ENCODE measurements at regions not wholly inside any gene's neighbourhood (a gene's known extent, or its start where the extent isn't known, plus 50 kb on each side); places are given as distances from the start of the nearest gene placed in this dataset.

DNA sequence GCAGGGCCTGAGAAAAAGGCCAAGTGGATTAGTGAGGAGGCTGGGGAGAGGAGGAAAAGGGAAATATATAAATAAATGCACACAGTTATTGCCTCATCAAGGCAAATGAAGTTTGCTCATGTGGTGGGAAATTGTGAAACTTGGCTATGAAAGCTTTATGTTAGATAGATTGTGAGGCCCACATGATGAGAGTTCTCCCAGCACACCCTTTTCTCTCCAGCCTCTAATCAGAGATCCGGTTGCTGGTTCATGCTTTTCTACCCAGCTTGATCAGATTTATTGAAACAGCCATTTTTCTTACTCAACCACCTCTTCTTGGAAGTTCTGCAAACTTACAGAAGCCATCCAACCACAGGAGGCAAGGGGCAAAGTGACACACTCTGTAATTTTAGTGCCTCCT is 125.8 kb upstream of the KLF4 start:
- Histone ChIP-seq H3K4me1 (no peaks in the 10 kb centered on the region), H3K36me3 (no peaks in the 10 kb centered on the region), H3K4me3 (no peak overlapping the region), H3K27me3 (no peaks in the 10 kb centered on the region), H3K27ac (no peak overlapping the region), H3K9me3 (no peaks in the 10 kb centered on the region)
- DNase-seq (ENCODE audit: low spot score): no peak
- TF ChIP-seq CTCF (IDR thresholded peaks at IDR 0.05): no peak

DNA sequence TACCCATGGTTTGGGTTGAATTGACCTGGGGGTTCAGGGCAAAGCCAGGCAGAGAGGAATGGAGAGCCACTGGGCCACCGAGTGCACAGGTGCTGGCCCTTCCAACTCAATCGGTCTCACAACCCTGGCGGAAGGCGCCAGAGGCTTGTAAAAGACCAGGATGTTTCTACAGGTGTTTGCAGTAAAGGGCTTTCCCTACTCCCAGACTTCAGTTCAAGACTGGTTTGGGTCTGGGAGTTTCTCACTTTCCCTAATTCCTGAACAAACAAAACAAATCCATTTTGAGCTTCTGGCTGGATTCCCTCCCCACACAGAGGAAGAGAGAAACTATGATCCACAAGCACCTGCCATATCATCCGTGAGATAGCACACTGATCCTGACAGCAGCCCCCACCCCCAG is 125.2 kb upstream of the KLF4 start:
- H3K27ac ChIP-seq: no peak overlapping the region
- H3K27me3 ChIP-seq: no peaks in the 10 kb centered on the region
- no peak for TF ChIP-seq CTCF (IDR thresholded peaks at IDR 0.05)
- no peaks in the 10 kb centered on the region for H3K4me1 ChIP-seq
- no peaks in the 10 kb centered on the region for H3K9me3 ChIP-seq
- H3K4me3 ChIP-seq: no peak overlapping the region
- DNase-seq (ENCODE audit: low spot score): no peak
- no peaks in the 10 kb centered on the region for H3K36me3 ChIP-seq

DNA sequence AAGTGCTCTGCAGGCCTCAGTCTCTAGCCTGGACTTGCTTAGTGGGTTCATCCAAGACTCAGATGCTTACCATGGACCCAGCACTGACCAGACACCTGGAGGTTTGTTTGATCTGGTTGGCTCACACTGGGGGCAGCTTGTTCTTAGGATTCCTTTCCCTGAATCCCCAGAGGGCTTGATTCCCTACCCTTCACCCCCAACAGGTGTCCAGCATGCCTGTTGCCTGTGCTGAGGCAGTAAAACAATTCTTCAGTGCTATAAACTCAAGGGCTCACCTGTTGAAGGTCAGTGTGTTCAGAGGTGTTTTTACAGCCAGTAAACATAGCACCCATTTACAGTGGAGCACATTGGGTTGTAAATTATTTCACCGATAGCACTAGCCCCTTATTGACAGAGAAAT is 123.8 kb upstream of the KLF4 start:
- H3K4me1 ChIP-seq: no peaks in the 10 kb centered on the region
- no peaks in the 10 kb centered on the region for H3K27me3 ChIP-seq
- DNase-seq (ENCODE audit: low spot score): no peak
- H3K9me3 ChIP-seq: no peaks in the 10 kb centered on the region
- no peaks in the 10 kb centered on the region for H3K36me3 ChIP-seq
- no peak overlapping the region for H3K27ac ChIP-seq
- H3K4me3 ChIP-seq: no peak overlapping the region
- TF ChIP-seq CTCF (IDR thresholded peaks at IDR 0.05): no peak

DNA sequence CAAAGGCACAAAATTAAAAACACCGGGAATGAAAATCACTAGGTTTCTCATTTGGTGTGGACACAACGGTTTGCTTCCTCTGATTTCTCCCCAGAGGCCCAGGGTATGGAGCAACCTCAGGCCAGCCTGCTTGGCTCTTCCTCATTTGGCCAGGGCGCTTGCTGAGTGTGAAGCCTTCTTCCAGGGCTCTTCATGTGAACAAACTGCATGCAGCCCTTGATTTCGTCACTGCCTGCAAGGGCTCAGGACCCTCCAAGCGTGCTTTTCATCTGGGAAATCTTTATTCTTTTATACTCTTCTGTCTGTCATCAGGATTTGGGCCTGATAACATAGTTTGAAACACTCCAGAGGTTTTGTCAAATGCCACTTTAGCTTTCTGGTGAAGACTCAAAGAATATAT is 122.6 kb upstream of the KLF4 start:
- H3K4me1 ChIP-seq: no peaks in the 10 kb centered on the region
- no peak for TF ChIP-seq CTCF (IDR thresholded peaks at IDR 0.05)
- H3K4me3 ChIP-seq: no peak overlapping the region
- no peaks in the 10 kb centered on the region for H3K36me3 ChIP-seq
- no peak overlapping the region for H3K27ac ChIP-seq
- peak; percentile 89 for DNase-seq (ENCODE audit: low spot score)
- H3K27me3 ChIP-seq: no peaks in the 10 kb centered on the region
- H3K9me3 ChIP-seq: no peaks in the 10 kb centered on the region

GRCh38 chr9:107609547-107609946 is 120.0 kb upstream of the KLF4 start:
- Histone ChIP-seq H3K4me3 (no peak overlapping the region), H3K27ac (no peak overlapping the region), H3K27me3 (no peaks in the 10 kb centered on the region), H3K36me3 (no peaks in the 10 kb centered on the region), H3K9me3 (no peaks in the 10 kb centered on the region), H3K4me1 (no peaks in the 10 kb centered on the region)
- DNase-seq (ENCODE audit: low spot score): no peak
- TF ChIP-seq CTCF (IDR thresholded peaks at IDR 0.05): no peak

GRCh38 chr9:107606149-107606790 is 116.7 kb upstream of the KLF4 start:
- Histone ChIP-seq H3K27me3 (no peaks in the 10 kb centered on the region), H3K36me3 (no peaks in the 10 kb centered on the region), H3K4me3 (no peak overlapping the region), H3K4me1 (no peaks in the 10 kb centered on the region), H3K9me3 (no peaks in the 10 kb centered on the region), H3K27ac (no peak overlapping the region)
- DNase-seq (ENCODE audit: low spot score): no peak
- TF ChIP-seq CTCF (IDR thresholded peaks at IDR 0.05): no peak
